NCI-H1105 (cell line): ENCODE measurements at regions not wholly inside any gene's neighbourhood (a gene's known extent, or its start where the extent isn't known, plus 50 kb on each side); places are given as distances from the start of the nearest gene placed in this dataset.
"Not testable (repeated sequence)": the region's sequence is repeated elsewhere in the genome, so short reads cannot be mapped to it uniquely, and the experiment has no call there.

Experiments used
- DNase-seq: peaks from one replicate; lab custom pipeline; 2025; lab: John Stamatoyannopoulos, UW

DNA sequence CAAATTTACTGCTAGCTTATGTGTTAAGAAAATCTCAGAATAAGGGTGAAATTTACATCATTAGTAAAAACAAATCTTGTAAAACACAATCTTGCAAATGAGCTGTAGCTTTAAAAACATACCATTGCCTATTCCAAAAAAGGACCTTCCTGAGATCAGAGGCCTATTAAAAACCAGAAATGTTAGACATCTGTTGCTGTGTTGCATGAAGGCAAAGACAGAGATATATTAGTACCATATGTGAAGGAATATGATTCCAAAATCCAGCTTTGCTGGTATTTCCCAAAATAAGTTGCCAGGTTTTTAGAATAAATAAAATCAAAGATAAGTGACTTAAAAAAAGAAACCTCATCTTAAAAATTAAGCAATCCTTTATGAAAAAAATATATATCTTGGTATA is 504.1 kb upstream of the CDIN1 start:
- DNase-seq, result no peak

DNA sequence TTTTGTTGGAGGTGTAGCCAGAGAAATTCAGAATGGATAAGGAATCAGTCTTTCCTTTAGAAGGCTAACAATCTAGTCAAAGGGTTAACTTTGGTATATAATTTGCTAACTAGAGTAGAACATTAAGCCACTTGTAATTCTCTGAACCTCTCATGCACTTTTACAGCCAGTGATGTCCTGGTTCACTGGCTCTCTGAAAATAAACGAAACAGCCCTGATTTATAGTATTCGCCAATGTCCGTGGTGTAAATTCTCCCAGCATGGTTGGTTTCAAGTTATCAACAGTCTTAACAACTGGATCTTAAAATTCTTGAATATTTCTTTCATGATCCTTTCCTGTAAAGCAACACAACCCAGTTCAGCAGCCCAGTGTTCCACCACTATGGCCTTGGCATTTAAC is 500.4 kb upstream of the CDIN1 start:
- DNase-seq, result no peak

DNA sequence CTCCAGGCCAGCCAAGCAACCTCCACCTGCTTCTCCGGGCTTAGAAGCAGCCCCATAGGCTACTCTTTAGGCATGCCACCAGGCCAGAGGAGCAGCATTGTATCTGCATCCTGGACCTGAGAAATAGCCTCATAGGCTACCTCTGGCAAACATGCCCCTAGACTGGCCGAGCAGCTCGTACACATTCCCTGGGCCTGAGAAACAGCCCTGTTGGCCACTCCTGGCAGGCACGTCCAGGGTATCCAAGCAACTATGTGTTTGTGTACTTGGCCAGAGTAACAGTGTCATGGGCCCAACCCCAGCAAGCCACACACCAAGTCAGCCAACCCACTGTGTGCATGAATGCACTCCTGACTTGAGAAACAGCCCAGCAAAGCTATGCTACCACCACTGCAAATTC is 498.7 kb upstream of the CDIN1 start:
- no peak for DNase-seq

DNA sequence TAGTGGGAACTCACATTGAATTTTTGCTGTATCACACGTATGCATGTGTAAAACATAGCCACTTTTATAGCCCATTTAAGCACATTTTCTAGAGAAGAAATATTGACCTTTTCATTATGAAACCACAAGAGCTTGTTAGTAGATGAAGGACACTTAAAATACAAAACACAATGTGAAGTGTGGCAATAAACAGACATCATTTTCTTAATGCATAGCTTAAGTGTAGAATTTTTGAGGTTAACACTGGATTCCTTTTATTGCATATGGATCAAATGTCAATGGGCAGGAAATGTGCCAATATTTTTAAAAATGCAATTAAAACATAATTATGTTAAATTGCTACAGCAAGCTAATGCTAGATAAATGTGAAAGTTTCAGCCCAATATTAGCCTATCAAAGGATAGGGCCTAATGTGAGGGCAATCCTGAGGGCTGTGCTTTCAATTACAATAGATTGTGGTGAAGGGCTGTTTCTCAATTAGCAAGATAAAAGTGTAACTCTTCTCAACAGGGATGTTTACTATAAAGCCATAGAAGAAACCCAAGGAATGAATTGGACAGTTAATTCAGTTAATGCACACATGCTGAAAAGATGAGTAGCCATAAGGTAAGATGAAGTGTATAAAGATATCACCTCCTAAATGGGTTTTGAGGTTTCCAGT is 489.0 kb upstream of the CDIN1 start:
- DNase-seq, result peak; percentile 17

DNA sequence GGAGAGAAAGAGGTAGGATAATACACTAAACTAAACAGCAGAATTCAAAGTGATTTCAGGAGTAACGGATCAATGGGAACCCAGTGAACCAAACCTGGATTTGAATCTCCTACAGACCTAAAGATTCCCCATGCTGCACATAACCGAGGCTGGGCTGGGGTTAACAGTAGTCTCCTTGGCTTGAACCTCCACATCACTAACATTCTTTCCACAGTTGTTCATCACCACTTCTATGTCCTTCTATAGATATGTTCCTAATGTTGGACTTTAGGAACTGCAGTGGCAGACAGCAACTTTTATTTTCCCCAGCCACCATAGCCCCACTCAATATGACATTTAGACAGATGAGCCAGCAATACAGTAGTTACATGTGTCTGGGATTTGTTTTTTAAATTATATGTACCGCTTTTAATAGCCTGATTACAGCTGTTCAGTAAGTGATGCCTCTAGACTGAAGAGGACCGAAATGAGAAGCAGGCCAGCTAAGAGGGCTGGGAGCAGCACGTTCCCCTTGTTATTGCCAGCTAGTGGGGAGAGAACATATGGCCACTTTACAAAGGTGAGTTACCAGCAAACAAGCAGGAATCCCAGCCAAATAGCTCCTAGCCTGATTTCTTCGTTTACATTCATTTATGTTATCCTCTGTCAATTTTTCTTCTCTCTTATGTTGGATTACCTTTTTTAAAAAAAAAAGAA is 472.6 kb upstream of the CDIN1 start:
- DNase-seq, result no peak

DNA sequence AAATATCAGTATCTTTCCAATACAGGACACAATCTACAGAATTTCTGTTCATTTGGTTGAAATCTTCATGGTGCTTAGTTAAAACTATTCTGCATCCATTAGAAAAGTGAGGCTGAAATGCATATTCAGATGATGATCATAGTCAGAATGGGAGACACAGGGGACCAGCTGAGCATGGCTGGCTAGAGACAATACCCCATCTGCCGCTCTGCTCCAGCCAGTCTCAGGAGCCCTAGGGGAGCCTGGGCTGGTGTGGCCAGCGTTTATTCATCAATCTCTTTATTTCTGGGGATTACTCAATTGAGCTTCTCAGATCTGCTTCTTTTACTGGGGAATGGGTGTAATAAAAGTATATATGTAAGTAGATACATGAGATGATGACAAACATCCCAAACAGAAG is 470.9 kb upstream of the CDIN1 start:
- no peak for DNase-seq

DNA sequence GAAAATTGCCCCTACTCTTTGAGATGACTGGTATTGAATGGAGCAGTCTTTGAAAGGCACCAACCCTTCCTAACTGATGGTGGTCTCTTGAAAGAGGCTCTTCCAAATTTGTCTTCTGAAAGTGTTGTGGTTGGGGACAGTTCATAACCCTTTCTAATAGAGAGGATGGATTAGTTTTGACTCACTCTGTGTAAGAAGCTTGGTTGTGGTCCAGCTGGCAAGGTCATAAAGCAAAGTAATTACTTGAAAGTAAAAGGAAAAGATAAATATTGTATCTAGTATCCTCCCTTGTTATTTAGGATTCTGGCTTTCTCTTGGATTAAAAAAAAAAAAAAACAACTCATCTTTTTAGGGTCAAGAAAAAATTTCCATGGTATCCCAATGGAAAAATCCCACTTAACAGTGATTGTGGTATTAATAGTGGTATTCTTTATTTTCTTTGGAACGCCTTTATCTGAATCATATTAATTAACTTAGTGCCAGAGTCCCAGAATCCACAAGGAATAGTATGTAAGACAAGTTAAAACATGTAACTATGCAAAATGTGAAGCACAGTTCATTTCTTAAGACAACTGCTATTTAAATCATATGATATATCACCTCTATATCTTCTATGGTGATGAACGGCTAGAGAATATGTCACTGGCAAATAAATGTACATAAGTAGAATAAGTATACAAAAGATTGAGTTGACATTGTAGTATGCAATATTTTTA is 469.3 kb upstream of the CDIN1 start:
- DNase-seq, result no peak

DNA sequence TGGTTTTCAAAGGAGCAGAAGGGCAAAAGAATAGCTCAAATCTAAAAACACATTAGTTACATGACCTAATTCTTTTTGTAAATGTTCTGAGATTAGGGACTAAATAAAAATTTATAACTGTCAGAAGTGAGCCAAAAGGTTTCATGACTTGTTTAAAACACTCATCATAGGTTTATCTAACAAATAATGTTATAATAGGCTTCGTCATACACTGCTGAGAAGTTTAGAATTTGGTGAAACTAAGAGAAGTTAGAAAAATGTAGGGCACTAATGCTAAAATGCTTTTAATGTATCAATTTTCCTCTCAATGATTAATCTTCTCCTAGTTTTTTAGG is 468.8 kb upstream of the CDIN1 start:
- DNase-seq, result no peak

DNA sequence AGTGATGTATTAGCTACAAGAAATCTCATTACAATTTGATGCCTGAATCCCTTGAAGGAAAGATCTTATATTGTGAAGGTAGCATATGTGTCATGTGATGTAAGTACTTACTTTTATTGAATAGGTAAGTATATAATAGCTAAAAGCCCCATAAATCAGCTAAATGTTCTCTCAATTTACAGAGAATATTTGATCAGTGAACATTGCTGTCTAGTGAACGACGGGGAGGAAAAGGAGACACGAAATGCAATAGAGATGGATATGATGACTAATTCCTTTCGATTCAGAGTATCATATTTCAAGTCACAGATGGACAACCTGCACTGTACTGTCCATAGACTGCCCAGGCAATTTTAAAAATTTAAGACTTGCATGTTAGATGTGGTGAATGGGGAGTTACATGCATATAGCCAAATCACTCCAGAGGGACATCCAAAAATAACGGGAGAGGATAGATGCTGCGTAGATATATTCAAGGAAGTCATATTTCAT is 462.1 kb upstream of the CDIN1 start:
- no peak for DNase-seq

DNA sequence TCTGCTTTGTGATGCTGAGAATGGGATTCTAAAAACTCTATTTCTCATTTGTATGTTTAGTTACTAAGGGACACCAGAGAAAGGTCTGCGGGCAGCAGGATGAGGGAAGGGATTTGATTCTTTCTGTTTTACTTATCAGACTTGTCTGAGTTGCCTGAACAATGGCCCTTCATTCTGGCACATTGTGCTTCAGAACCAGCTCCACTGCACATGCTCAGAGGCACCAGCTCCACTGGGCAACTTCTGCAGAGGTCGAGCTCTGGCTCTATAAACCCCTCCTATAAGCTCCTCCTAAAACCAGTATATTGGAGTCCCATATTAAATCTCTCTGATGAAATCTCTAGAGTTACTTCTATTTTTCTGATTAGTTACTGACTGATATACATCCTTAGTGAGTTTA is 453.2 kb upstream of the CDIN1 start:
- DNase-seq, result no peak

DNA sequence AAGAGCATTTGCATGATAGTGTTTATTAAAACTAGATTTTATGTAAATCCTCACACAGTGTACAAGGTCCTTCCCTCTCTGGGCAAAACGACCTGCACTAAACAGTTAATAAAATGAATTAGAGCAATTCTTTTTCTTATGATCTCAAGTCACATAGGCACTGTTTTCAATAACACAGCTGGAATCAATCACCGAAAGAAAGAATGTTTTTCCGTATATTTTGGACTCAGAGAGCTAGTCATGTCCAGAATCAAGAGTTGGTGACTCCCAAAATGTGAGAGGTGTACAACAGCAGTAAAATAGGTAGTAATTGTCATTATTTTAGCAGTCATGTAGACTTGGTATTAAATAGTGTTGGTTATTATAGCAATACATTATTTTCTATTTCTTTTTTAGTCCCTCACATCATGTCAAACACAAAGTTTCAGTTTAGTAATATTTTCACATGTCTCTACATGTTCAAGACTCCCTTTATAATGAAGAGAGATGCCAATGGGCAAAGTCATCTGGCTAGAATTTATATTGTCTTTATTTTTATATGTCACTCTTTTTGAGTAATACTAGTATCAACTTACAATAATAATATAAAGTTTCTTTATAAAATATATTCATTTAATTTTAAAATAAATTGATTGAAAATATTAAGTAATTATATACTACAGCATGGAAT is 448.6 kb upstream of the CDIN1 start:
- DNase-seq, result no peak

DNA sequence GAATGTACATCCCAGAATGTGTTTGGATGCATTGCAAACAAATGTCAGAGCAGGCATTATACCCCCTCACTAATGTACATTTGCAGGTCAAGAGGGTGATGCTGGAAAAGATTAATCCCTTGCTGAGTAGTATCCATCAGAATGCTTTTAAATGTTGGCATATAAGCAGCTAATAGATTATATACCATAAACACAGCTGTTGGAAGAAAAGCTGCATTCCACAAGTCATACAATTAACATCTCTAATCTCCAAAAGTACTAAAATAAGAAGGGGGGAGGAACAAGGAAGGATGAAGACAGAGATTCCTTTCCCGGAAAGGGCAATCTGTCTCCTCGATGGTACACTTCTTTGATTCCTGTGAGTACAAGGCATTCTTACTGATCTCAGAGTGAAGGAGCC is 445.7 kb upstream of the CDIN1 start:
- no peak for DNase-seq

DNA sequence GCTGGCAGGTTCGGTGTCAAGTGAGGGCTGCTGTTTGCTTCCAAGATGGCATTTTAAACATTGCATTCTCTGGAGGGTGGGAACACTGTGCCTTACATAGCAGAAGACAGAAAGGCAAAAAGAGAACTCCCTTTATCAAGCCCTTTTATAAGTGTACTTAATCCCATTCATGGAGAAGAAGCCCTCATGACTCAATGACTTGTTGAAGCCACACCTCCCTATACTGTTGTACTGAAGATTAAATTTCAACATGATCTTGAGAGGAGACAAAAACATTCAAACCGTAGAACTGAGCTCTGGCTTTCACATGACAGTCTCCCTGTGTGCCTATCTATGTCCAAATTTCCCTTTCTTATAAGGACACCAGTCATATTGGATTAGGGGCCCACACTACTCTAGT is 443.4 kb upstream of the CDIN1 start:
- no peak for DNase-seq

DNA sequence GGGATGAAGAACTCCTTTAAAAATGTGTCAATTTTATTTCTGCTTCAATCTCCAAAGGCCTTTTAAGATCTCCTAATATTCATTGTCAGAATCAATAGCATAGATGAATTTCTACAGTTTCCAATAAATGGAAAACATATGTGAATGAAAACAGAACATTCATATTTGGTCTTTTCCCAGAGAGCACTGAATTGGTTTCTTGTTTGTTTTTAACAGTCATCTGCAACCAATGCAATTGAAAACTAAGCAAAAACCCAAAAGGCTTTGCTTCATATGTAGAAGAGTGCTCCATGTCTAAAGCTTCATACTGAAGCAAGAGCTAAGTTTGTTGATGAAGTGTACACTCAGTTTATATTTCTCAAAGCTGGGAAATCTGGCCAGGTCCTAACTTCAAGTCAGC is 426.5 kb upstream of the CDIN1 start:
- no peak for DNase-seq

DNA sequence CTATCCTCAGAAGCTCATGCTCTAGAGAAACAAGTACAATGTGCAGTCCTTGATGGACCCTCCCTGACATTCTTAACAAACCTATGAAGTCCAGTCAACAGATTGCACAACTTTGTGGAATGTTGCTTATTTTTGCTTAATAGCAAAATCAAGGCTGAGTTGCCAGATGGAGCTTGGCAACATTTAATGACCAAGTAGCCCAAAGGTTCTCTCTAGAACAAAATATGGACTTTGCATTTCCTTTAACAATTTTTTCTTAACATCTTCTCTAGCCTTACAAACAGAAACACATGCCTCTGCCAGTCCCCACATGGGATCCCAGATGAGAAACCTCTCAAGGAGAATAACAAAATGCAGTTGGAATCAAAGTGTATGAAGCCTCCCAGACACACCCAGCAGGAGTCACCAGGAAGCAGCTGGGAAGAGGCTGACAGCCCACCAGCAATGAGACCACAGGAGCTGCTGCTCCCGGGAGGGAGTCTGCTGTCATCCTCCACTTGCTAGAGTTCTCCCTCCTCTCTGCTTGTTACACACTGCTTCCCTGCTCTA is 422.5 kb upstream of the CDIN1 start:
- no peak for DNase-seq

DNA sequence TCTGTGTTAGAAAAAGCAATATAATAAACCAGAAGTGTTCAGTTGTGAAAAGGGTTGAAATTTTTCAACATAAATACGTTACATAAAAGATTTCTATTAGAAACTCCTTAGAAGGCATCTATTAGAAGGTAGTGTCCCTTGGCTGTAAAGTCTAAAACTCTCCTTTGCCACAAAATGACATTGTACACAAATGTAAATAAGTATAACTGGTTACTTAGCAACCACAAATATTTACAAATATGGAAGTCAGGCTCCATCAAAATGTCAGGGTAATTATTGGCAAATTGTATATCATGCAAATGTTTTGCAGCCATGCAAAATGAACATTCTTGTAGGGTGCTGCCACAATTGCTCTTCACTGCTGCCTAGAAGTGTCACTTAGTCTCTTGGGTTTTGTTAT is 419.1 kb upstream of the CDIN1 start:
- DNase-seq, result no peak

DNA sequence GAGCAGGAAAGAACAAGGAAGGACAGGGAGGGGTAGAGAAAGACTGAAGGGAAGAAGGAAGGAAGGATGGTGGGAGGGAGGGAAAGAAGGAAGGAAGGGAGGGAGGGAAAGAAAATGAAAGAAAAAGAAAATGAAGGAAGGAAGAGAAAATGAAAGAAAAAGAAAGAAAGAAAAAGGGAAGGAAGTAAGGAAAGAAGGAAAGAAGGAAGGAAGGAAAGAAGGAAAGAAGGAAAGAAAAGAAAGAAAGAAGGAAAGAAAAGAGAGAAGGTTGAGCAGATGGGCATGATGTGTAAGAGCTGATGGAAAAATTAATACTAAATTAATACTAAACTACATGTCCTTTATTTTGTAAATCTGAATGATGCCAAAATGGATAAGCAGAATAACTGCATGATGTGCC is 418.3 kb upstream of the CDIN1 start:
- DNase-seq, result no peak

DNA sequence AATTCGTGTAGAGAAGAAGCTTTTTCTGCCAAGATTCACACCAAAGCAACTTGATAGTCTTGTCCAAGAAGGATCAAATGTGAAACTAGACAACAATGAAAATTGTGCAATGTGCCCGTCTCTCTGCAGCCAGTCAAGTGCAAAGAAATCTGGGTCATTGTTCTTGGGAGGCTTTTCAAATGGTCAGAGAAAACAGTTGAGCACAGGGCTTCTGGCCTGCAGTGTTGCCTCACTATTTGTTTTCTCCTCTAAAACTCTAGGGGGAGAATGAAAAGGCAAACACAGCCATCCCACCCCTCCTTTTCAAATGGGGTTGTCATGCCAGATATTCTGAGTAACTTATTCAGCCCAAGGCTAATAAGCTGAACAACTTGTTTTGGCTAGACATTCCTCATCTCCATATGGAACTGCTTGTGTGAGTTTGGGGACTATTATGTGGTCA is 417.6 kb upstream of the CDIN1 start:
- no peak for DNase-seq

DNA sequence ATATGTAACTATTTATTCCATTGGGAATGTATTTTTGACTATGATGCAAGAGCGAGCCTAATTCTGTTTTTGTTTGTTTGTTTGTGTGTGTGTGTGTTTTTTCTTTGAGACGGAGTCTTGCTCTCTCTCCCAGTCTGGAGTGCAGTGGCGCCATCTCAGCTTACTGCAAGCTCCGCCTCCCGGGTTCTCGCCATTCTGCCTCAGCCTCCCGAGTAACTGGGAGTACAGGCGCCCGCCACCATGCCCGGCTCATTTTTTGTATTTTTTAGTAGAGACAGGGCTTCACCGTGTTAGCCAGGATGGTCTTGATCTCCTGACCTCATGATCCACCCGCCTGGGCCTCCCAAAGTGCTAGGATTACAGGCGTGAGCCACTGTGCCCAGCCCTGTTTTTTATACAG is 415.4 kb upstream of the CDIN1 start:
- not testable (repeated sequence) for DNase-seq

DNA sequence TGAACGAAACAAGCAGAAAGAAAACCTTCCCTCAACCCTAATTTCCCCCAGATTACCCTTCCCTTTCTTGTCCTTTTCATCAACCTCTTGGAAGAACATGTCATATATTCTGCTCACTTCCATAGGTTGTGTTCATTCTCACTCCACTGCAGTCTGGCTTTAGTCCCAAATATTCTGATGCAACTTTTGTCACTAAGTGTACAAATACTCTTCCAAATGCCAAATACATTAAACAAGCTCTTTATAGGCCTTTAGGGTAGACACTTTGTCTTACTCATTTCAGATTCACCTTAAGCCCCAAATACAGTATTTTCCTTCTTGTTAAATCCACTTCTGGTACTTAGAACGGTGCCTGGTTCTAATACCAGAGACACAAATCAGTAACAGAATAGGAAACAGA is 406.5 kb upstream of the CDIN1 start:
- no peak for DNase-seq

DNA sequence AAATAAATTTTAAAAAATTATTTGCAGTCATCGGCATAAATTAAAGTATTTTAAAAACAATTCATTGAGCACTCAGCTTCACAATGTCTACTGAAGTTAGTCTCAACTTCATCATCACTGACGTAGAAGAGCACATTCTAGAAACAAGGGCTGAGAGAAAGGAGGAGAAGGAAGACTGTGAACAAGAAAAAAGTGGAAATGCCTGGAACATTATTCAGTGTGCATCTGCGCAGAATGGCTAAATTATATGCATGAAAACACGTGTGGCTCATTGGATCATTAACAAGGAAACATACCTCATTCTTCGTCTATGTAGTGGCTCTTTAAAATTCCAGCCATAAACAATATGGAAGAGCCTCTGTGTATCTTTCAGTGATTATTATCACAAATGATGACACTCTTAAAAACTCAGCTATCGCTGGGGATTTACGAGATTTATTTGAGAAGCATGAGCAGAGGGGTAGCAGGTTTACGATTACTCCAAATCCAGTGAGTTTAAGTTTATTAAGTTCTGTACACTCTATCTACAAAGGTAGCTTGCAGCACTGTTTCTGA is 404.2 kb upstream of the CDIN1 start:
- no peak for DNase-seq

DNA sequence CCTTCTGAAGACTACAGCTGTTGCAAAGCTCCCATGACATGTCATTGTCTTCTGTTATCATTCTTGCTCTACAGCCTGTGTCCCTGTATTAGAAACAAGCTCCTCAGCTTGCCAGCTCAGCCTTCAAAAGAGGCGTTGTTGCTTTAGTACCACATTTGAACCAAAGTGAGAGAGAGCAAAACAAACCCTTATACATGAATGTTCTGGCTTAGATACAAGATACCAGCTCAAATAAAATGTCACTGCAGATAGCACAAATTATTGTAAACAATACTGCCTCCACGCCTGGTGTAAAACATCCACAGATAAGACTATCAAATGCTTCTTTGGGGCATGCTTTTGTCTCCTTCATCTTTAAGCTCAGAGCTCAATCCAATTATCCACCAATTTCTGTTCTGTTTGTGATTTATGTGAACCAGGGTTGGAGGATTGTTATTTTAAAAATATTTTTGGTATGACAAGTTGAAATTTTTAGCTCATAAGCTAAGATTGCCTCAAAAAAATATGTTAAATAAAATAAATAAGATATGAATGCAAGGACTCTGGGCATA is 403.6 kb upstream of the CDIN1 start:
- no peak for DNase-seq
